ENCODE measurements at regions not wholly inside any gene's neighbourhood (a gene's known extent, or its start where the extent isn't known, plus 50 kb on each side); places are given as distances from the start of the nearest gene placed in this dataset.

DNA sequence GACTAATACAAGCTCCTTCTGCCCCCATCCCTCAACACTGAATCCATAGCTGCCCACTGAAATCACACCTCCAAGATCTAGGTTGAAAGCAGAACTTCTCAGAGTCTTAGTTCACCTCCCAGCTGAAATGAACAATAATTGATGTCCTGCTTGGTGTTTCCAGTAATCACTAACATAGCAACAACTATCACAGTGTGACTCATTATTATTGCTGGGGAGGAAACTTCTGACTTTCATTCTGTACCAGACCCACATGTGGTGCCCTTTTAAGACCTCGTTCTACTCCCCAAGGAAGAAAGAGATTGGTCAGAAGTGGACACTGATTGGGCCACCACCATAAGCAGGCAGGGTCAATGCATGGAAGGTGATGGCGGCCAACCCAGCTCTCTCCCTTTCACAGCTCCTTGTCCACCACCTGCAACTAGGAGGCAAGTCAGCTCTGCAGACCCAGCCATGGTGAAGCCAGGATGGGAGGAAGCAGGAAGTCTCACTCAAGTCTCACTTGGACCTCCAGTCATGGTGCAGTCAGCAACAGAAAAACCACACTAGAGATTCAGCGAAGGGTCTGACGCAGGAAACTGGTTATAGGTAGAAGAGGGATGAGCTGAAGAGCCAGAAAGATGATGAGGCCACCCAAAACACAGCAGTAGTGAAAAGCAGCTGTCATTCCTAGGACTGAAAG, 720.2 kb downstream of the PTPRU start:
- TF ChIP-seq, protein P1, sequence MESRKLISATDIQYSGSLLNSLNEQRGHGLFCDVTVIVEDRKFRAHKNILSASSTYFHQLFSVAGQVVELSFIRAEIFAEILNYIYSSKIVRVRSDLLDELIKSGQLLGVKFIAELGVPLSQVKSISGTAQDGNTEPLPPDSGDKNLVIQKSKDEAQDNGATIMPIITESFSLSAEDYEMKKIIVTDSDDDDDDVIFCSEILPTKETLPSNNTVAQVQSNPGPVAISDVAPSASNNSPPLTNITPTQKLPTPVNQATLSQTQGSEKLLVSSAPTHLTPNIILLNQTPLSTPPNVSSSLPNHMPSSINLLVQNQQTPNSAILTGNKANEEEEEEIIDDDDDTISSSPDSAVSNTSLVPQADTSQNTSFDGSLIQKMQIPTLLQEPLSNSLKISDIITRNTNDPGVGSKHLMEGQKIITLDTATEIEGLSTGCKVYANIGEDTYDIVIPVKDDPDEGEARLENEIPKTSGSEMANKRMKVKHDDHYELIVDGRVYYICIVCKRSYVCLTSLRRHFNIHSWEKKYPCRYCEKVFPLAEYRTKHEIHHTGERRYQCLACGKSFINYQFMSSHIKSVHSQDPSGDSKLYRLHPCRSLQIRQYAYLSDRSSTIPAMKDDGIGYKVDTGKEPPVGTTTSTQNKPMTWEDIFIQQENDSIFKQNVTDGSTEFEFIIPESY (IDR thresholded peaks at IDR 0.05): no peak
- TF ChIP-seq SUPT20H (IDR thresholded peaks at IDR 0.05; ENCODE audit: borderline replicate concordance, control insufficient read depth, low read depth, low read length) (no peak), SPI1 (IDR thresholded peaks at IDR 0.05; ENCODE audit: borderline replicate concordance, insufficient read depth, low read depth, low read length) (no peak), SIN3A (IDR thresholded peaks at IDR 0.05; ENCODE audit: low read depth, low read length) (no peak), POLR2A (IDR thresholded peaks at IDR 0.05; ENCODE audit: low read depth, low read length) (no peak)
- TF ChIP-seq, protein P2, sequence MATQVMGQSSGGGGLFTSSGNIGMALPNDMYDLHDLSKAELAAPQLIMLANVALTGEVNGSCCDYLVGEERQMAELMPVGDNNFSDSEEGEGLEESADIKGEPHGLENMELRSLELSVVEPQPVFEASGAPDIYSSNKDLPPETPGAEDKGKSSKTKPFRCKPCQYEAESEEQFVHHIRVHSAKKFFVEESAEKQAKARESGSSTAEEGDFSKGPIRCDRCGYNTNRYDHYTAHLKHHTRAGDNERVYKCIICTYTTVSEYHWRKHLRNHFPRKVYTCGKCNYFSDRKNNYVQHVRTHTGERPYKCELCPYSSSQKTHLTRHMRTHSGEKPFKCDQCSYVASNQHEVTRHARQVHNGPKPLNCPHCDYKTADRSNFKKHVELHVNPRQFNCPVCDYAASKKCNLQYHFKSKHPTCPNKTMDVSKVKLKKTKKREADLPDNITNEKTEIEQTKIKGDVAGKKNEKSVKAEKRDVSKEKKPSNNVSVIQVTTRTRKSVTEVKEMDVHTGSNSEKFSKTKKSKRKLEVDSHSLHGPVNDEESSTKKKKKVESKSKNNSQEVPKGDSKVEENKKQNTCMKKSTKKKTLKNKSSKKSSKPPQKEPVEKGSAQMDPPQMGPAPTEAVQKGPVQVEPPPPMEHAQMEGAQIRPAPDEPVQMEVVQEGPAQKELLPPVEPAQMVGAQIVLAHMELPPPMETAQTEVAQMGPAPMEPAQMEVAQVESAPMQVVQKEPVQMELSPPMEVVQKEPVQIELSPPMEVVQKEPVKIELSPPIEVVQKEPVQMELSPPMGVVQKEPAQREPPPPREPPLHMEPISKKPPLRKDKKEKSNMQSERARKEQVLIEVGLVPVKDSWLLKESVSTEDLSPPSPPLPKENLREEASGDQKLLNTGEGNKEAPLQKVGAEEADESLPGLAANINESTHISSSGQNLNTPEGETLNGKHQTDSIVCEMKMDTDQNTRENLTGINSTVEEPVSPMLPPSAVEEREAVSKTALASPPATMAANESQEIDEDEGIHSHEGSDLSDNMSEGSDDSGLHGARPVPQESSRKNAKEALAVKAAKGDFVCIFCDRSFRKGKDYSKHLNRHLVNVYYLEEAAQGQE (IDR thresholded peaks at IDR 0.05; ENCODE audit: low read depth, low read length): no peak
- TF ChIP-seq, protein P3, sequence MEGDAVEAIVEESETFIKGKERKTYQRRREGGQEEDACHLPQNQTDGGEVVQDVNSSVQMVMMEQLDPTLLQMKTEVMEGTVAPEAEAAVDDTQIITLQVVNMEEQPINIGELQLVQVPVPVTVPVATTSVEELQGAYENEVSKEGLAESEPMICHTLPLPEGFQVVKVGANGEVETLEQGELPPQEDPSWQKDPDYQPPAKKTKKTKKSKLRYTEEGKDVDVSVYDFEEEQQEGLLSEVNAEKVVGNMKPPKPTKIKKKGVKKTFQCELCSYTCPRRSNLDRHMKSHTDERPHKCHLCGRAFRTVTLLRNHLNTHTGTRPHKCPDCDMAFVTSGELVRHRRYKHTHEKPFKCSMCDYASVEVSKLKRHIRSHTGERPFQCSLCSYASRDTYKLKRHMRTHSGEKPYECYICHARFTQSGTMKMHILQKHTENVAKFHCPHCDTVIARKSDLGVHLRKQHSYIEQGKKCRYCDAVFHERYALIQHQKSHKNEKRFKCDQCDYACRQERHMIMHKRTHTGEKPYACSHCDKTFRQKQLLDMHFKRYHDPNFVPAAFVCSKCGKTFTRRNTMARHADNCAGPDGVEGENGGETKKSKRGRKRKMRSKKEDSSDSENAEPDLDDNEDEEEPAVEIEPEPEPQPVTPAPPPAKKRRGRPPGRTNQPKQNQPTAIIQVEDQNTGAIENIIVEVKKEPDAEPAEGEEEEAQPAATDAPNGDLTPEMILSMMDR (IDR thresholded peaks at IDR 0.05 in 2 of 3, conservative IDR thresholded peaks at IDR 0.05 in 1 of 3; ENCODE audit: control insufficient read depth in 2 of 3, extremely low read depth in 1 of 3, insufficient read depth in 1 of 3, low read depth in 3 of 3, low read length in 3 of 3): no peak
